Colon (tissue), 2 donors: ENCODE measurements at regions not wholly inside any gene's neighbourhood (a gene's known extent, or its start where the extent isn't known, plus 50 kb on each side); places are given as distances from the start of the nearest gene placed in this dataset.
"Not testable (repeated sequence)": the region's sequence is repeated elsewhere in the genome, so short reads cannot be mapped to it uniquely, and the experiment has no call there.

Source experiments
- FAIRE-seq: peaks from 2 replicates; lab custom pipeline; 2012; peaks lifted over from hg19 to GRCh38; lab: Jason Lieb, UNC
- donor health status: control.
- donor health status: control.

DNA sequence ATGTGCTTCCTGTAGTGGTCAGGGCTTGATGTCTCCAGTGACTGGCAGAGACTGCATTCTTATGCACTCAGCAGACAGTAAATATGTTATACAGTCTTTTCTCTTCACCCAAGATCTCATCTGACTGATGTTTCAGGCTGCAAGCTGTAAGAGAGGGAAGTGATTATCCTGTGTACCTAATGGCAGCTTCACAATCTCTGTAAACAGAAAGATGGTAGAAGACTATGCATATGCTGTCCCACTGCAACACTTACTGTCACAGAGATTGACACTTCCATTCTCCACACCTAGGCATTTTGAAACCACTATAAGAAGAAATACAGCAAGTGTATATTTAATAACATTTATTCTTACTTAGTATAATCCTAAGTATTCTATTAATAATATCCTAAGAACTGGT lies 97.6 kb upstream of the ANXA1 start:
- FAIRE-seq = no peak

DNA sequence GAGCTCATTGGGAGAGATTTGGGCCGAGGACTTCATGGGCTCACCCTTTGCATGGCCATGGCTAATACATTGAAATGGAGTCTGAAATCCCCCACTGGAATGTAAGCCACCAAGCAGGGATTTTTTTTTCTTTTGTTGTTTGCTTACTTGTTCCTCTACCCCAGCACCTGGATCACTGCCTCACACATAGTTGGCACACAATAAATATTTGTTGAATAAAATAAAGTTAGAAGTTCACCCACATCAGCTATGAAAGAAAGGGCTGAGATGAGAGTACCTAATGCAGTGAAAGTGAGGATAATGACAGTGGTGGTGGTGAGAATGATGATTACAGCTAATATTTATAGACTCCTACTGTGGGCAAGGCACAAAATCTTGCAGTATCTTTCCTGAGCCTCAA lies 98.1 kb upstream of the ANXA1 start:
- FAIRE-seq = no peak

DNA sequence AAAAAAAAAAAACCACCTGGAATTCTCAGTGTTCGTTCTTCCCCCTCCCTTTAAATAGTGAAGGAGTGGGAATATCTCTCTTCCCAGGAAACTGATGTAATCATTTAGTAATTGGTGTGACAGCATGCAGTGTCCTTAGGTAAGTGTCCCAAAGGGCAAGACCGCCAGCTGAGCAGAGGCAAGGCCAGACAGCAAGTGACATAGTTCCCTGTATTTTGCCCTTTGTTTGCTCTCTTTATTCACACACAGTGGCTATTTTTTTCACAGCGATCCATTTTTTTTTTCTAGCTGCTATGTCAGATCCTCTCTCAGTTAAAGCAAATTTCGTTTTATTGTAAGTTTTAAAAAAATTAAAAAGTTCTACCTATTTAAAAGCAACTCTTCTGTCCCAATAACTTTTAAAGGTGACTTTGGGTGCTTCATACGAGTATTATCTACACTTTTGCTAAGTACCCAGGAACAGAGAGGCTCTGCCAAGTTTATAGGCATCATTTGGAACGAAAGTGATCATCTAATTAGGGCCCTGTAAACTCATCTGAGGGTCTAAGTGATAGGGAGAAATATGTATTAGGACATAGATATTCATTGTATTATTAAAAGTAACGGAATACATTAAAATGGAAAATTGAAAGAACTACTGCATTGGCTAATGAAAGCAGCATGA lies 98.2 kb upstream of the ALDH1A1 start:
- FAIRE-seq = no peak

GRCh38 chr9:73050065-73050816 lies 97.4 kb upstream of the ALDH1A1 start:
- no peak for FAIRE-seq

DNA sequence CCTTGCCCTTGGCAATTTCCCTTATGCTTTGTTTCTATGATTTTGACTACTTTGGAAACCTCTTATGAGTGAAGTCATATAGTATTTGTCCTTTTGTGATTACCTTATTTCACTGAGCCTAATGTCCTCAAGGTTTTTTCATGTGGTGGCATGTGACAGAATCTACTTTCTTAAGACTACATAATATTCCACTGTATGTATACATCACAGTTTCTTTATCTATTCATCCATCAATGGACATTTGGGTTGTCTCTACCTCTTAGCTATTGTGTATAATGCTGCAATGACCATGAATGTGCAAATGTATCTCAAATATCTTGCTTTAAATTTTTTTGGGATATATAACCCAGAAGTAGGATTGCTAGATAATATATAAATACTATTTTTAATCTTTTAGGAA lies 96.4 kb upstream of the ALDH1A1 start:
- no peak for FAIRE-seq

- FAIRE-seq = no peak
Observed at GRCh38 chr9:73046769-73047168, 93.9 kb upstream of the ALDH1A1 start.

- FAIRE-seq = not testable (repeated sequence)
Observed at GRCh38 chr9:73044776-73045175, 91.9 kb upstream of the ALDH1A1 start.

DNA sequence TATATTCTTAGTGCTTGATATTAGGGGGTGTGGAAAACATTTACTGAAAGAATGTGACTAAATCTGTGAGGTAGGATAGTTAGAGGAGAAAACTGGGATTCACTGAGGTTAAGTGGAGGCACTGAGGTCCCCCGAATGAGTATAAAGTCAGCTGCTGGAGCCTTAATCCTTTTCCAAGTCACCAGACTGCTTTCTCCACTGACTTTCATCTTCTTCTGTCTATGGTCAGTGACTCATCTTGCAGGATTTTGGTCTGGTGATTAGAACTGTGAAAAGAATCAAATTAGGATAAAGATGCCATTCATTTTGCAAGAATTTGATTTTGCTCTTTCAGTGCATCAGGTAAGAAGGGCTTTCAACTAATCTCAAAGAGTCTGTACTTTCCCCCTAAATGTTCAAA lies 89.3 kb upstream of the ALDH1A1 start:
- FAIRE-seq = no peak

GRCh38 chr9:73039271-73040263 lies 86.7 kb upstream of the ALDH1A1 start:
- no peak for FAIRE-seq

DNA sequence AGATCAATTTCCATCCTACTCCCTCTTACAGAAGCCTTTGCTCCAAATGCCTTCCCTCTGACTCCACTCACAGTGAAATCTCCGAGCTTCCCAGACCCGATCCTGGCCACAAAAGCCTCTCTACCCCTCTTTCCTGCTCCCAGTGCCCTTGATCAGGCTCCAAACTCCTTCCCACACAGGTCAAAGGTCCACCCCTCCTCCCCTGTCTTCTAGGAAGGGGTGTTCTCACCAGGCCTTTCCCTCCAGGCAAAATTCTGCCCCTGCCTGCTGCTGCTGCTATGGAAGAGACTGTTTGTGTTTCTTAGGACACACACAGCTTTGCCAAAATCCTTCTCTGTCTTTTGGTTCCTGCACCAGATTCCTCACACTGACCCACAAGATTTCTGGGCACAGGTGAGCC lies 85.8 kb upstream of the ALDH1A1 start:
- no peak for FAIRE-seq

DNA sequence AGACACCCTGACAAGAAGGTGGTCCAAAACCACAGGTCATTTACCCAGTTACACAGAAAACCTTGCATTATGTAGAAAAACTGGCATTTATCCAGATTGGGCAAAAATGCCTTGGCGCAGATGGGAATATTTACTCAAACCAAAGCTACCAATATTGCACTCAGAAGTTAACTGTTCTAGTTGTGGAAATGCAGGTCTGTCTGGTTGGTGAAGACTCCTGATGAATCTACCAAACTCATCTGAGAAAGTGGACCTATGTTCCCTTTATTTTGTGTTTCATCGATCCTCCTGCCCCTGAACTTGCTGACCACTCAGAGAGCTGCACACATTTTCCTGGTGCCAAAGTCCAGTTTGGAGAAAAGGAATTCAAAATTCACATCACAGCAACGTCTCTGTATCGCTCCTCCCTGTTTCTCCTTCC lies 85.2 kb upstream of the ALDH1A1 start:
- no peak for FAIRE-seq

DNA sequence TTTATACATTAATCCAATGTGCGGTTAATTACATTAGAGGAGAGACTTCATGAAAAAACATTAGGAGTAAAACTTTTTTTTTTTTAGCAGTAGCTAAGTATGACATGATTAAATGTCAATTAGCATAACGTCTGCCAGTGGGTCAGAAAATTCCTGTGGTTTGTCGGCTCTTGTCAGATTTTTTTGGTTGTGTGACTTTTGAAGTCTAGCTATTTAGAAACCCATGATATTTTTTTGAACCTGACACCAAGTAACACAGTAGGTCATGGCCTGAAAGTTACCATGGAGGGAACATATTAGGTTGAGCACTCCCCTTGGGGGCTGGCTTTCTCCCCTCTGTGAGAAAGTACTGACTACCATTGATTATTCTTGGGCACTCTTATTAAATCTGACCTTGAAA lies 84.8 kb upstream of the ALDH1A1 start:
- no peak for FAIRE-seq

DNA sequence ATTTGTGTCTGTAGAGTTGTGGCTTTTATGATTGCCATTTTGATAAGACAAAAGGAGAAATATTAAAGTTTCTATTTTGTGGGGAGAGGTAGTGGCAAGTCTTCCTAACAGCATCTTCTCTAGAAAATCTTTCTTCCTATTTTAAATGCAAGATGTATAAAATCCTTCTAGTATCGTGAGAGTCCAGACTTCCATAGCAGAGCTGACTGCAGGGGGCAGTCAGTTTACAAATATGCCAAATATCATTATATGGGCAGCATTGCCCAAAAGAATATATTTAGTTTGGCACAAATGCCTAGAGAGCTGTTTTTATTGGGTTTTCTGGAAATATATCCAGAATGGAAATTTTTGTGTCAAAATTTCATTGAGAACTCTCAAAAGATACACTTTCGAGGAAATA lies 82.1 kb upstream of the ALDH1A1 start:
- FAIRE-seq = no peak

DNA sequence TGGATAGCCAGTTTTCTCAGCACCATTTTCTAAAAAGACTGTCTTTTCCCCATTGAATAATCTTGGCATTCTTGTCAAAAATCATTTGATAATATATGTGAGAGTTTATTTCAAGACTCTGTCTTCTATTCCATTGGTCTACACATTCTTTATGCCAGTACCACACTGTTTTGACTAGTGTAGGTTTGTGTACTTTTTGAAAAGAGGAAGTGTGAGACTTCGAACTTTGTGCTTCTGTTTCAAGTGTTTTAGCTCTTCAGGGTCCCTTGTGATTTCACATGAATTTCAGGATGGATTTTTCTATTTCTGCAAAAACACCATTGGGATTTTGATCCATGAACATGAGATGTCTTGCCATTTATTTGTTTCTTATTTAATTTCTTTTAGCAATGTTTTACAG lies 78.5 kb upstream of the ALDH1A1 start:
- FAIRE-seq = no peak

- FAIRE-seq = no peak
Observed at GRCh38 chr9:73030370-73031030, 77.6 kb upstream of the ALDH1A1 start.

DNA sequence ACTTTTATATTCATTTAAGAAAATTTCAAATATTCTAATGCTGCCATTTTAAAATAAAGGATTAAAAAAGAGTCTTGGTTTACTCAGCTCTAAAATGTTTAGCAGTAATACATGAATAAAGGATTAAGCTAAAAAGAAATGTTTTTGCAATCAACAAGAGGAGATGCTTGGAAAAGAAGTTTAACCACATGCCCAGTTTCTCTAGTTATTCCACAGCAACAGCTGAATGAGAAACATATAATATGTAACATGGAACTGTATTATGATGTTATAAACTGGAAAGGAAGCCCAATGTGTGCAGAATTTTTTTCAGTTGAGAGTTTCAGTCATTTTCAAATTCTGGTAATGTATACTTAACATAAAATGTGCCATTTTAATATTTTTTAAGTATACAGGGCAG lies 76.5 kb upstream of the ALDH1A1 start:
- no peak for FAIRE-seq

GRCh38 chr9:73026375-73026774 lies 73.5 kb upstream of the ALDH1A1 start:
- FAIRE-seq = no peak

GRCh38 chr9:73024601-73025034 lies 71.8 kb upstream of the ALDH1A1 start:
- FAIRE-seq = no peak

DNA sequence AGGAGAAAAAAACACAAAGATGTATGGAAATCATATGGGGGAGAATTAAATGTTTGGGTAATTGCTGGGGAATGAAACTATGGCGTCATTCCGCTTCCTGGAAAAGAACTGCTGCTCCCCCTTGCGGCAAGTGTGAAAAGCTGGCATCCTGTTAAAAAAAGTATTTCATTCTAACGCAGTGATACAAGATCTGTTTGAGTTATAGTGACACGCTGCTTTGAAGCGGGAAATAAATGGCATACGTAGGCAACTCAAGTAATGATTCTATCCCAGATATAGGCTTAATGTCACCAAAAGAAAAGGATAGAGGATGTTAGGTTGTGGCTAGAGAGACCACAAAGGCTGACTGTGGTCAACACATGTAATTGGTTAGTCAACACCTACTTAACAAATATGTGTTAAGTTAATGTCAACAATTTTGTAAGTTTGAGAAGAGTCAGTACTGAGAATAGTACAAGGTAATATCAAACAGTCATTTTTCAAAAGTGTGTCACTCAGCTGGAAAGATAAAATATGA lies 70.2 kb upstream of the ALDH1A1 start:
- peak; percentile 31 for FAIRE-seq

- FAIRE-seq = no peak
Observed at GRCh38 chr9:73022353-73022752, 69.5 kb upstream of the ALDH1A1 start.

DNA sequence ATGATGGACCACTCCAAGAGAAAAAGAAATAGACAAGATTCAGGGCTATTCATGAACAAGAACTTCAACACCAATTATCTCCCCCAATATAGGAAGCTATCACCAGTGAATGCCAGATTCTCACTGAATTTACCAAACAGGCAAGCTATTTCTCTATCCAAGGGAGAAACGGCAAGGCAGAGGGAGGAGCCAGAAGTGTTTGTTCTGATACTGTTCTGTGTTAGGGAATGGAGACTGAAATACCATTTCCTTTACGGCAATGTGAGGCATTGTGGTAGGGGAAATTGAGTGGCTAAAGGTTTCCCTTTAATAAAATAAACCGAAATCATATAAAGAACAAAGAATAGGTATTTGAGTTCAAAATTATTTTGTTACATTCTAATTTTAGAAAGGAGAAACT lies 68.0 kb upstream of the ALDH1A1 start:
- FAIRE-seq = no peak

- FAIRE-seq = no peak
Observed at GRCh38 chr9:73014011-73014410, 61.2 kb upstream of the ALDH1A1 start.
